KBM-7 (cell line): ENCODE measurements at regions not wholly inside any gene's neighbourhood (a gene's known extent, or its start where the extent isn't known, plus 50 kb on each side); places are given as distances from the start of the nearest gene placed in this dataset.

ENCODE experiments used
- DNase-seq: peaks from one replicate; pipeline ENCODE4 v3.0.0-alpha.2; 2015
- in situ Hi-C: fragments of 300-500 bp; cut with MboI; formaldehyde crosslinking; loops from 2 replicates; pipeline ENCODE4 v1.14.3; 2020; ENCODE audit warnings: low sequenced_read_pairs, low pct_unique_long_range_greater_than_20kb, mixed read lengths

- in situ Hi-C loops = no loop called here
These were observed 199.3 kb downstream of the KIF18A start for GRCh38 chr11:27908621-27909020.

GRCh38 chr11:27907530-27907929, 200.4 kb downstream of the KIF18A start:
- no peak for DNase-seq
- in situ Hi-C loops = no loop called here

More at GRCh38 chr11:27908621-27909020, 199.3 kb downstream of the KIF18A start:
- DNase-seq = no peak

GRCh38 chr11:27907091-27907490, 200.9 kb downstream of the KIF18A start:
- no peak for DNase-seq
- in situ Hi-C loops = no loop called here

GRCh38 chr11:27904358-27905055, 203.4 kb downstream of the KIF18A start:
- in situ Hi-C loops = no loop called here

DNA sequence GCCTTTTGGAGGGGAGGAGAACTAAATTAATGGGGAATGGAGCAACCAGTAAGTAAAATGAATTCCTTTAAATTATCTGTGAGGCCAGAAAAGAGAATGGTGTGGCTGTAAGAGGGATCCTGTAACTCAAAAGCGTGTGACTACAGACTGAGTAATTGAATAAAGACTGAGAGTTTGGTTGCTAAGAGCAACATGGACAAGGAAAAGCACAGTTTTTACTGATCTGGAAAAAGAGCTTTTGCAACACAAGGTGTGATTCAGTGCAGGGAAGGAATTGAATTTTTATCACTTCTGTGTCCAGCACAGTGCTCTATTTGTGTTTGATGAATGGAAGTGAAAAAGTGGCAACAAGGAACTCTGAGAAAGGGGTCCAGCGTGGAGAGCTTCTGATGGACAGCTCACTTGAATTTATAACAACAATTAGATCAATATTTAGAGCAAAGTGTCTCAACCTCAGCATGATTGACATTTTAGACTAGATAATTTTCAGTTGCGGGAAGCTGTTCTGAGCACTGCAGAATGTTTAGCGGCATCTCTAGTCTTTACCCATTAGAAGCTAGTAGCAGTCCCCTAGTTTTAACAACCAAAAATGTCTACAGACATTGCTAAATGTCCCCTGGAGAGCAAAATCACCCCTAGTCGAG, 202.8 kb upstream of the BDNF start:
- DNase-seq = no peak
- in situ Hi-C loops = no loop called here

More at GRCh38 chr11:27904358-27905055, 203.4 kb downstream of the KIF18A start:
- no peak for DNase-seq

DNA sequence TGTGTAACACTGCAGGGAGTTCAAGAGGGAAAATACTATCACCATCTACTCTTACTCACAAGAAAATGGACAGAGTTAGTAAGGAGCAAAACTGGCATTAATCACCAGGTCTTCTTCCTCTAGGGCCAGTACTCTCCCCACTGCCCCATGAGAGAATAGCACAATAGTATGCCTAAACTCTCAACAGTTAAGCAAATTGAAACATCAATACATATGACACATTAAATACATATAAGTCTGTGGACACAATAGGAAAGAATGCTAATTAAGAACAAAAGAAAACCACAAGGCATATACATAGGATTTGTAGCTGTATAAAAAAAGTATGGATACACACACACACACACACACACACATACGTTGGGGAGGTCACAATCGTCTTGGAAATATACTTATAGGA, 197.9 kb upstream of the BDNF start:
- in situ Hi-C loops = no loop called here
- DNase-seq = no peak

DNA sequence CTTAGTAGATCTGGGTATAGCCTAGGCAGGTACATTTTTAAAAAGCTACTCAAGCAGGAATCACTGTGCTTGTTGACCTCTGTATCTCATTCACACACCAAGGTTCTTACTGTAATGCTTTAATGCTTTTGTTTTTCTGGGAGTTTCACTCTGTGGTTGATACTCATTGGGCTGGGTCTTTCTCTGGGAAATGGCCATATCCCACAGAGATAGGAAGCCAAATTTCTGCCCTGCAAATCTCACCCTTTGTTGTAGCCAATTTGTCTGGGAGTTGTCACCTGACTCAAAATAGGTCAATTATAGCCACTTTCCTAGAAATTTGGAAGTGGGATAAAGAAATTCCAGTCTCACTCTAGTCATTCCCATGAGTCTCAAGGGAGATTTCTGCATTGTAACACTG, 195.8 kb upstream of the BDNF start:
- DNase-seq = no peak
- in situ Hi-C loops = no loop called here

- no peak for DNase-seq
These were observed 194.3 kb upstream of the BDNF start for GRCh38 chr11:27894552-27894951.

GRCh38 chr11:27886857-27887256, 186.6 kb upstream of the BDNF start:
- DNase-seq = no peak

More at GRCh38 chr11:27894552-27894951, 194.3 kb upstream of the BDNF start:
- in situ Hi-C loops = no loop called here

DNA sequence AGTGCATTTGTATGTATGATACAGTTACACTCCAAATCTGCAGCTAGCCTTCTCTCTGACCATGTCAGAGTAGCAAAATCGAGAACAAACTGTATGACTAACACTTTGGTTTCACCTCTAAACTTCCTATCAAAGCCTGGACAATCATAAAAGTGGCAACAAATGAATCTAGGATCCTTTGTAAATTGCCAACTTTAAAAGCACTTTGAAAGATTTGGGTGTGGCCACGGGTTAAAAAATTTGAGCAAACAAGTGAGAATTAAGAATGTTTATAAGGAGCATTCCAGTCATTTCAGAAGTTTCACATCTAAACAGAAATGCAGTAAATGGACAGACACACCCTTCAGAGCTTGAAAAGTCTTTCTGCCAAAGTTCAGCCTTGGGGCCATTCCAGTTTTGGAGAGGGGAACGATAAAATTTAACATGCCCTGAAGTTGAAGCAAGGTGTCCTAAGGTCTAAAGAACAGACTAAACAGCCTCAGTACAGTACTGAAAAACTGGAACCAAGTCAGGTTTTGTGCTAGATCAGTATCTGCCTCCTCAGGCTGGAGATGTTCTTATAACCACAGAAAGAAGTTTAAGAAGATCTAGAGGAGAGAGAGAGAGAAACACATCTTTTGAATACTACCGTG, 181.9 kb upstream of the BDNF start:
- in situ Hi-C loops = no loop called here
- DNase-seq = no peak

More at GRCh38 chr11:27886857-27887256, 186.6 kb upstream of the BDNF start:
- in situ Hi-C loops = no loop called here

- in situ Hi-C loops = no loop called here
These were observed 175.8 kb upstream of the BDNF start for GRCh38 chr11:27875831-27876775.

GRCh38 chr11:27874998-27875830, 175.0 kb upstream of the BDNF start:
- in situ Hi-C loops = no loop called here
- no peak for DNase-seq

More at GRCh38 chr11:27875831-27876775, 175.8 kb upstream of the BDNF start:
- DNase-seq = no peak

GRCh38 chr11:27873664-27874063, 173.4 kb upstream of the BDNF start:
- in situ Hi-C loops = no loop called here
- DNase-seq = no peak

GRCh38 chr11:27871056-27871455, 170.8 kb upstream of the BDNF start:
- in situ Hi-C loops = no loop called here
- DNase-seq = no peak

- in situ Hi-C loops = no loop called here
- DNase-seq = no peak
These were observed 169.4 kb upstream of the BDNF start for GRCh38 chr11:27869701-27870100.

DNA sequence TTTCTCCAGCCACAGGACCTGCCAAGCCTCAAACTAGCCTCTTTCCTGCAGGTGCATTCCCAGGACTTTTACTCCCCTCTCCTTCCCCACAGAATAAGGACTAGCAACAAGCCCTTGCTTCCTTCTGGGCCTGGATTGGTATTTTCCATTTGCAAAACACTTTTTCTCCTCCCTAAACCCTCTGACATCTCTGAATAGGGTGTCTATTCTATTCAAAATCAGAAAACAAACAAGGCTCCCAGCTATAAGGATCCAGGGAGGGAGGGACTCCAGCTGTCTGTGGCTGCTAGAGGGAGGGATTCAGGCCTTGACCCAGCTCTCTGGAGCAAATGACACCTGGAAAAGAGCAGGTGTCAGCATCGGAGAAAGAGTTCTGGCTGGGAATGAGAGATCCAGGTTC, 168.5 kb upstream of the BDNF start:
- in situ Hi-C loops = no loop called here
- no peak for DNase-seq

DNA sequence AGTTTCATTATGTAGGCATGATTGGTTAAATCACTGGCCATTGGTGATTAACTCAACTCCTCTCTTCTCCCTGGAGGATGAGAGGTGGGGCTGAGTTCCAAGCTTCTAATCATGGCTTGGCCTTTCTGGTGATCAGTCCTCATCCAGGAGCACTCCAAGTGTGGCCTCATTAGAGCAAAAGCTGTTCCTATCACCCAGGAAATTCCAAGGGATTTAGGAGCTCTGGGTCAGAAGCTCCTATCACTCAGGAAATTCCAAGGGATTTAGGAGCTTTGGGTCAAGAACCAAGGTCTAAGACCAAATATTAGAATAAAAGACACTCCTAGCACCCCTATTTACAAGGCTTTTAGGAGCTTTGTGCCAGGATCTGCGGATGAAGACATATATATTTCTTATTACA, 168.0 kb upstream of the BDNF start:
- no peak for DNase-seq
- in situ Hi-C loops = no loop called here

- in situ Hi-C loops = no loop called here
- DNase-seq = no peak
These were observed 164.8 kb upstream of the BDNF start for GRCh38 chr11:27865105-27865504.
